Keratinocyte (primary cell): ENCODE measurements at regions not wholly inside any gene's neighbourhood (a gene's known extent, or its start where the extent isn't known, plus 50 kb on each side); places are given as distances from the start of the nearest gene placed in this dataset.

Experiments used
- CTCF ChIP-seq, 3 experiments: IDR thresholded peaks in 1 of 3; conservative IDR thresholded peaks in 1 of 3; optimal IDR thresholded peaks in 1 of 3; 2 replicates in 2 of 3; 3 replicates in 1 of 3; pipeline versions ENCODE3 to v1.5.1; 2011; ENCODE audit warnings: low read length in 3 of 3, mild to moderate bottlenecking in 3 of 3, moderate library complexity in 2 of 3, control low read depth in 1 of 3, inconsistent platforms in 1 of 3; ENCODE audit not compliant: insufficient read depth in 2 of 3; ENCODE audit errors: extremely low read depth in 1 of 3
- EZH2 ChIP-seq: IDR thresholded peaks from one replicate; pipeline ENCODE4 v1.6.1; 2012; ENCODE audit warnings: inconsistent platforms, mild to moderate bottlenecking, low read length, moderate library complexity

GRCh38 chr2:123043458-123043857 lies 981.6 kb upstream of the CNTNAP5 start:
- no peak for TF ChIP-seq CTCF (optimal IDR thresholded peaks at IDR 0.05 in 1 of 3, IDR thresholded peaks at IDR 0.05 in 1 of 3, conservative IDR thresholded peaks at IDR 0.05 in 1 of 3; ENCODE audit: extremely low read depth in 1 of 3, insufficient read depth in 2 of 3, low read length in 3 of 3)
- TF ChIP-seq EZH2, result no peak
